ENCODE measurements at regions not wholly inside any gene's neighbourhood (a gene's known extent, or its start where the extent isn't known, plus 50 kb on each side); places are given as distances from the start of the nearest gene placed in this dataset.

DNA sequence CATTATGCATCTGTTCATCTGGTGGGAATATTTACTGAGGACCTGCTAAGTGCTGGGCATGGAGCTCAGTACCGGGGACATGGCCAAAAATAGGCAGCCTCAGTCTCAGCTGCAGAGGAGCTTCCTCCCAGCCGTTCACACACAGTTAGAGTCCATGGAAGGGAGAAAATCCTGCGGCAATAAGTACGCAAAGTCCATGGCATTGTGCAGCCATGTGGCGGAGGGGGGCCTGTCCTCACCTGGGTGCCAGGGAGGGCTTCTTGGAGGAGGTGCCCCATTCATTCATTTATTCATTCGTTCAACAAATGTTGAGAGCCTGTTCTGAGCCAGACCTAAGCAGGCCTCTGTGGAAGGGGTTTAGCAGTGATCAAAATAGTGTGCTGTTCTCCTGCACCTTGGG lies 59.3 kb upstream of the ANO1 start:
- TF ChIP-seq CTCF (IDR thresholded peaks at IDR 0.05; ENCODE audit: insufficient read depth, low read length, poor library complexity, severe bottlenecking) = no peak
- TF ChIP-seq EZH2phosphoT487 (conservative IDR thresholded peaks at IDR 0.05; ENCODE audit: low read length) = no peak
